H1 (cell line): ENCODE measurements at regions not wholly inside any gene's neighbourhood (a gene's known extent, or its start where the extent isn't known, plus 50 kb on each side); places are given as distances from the start of the nearest gene placed in this dataset.

Source experiments
- CTCF ChIA-PET: fragments of 300-600 bp; sonication (Branson Sonifier 250); formaldehyde crosslinking; loops from one replicate; lab custom pipeline; 2021; ENCODE audit not compliant: partially characterized antibody; lab: Charles Lee
- POLR2A ChIA-PET: fragments of 300-600 bp; sonication (Branson Sonifier 250); formaldehyde crosslinking; loops from one replicate; lab custom pipeline; 2021; ENCODE audit warnings: inconsistent platforms; ENCODE audit not compliant: partially characterized antibody; lab: Charles Lee
- DNase-seq, 2 experiments: peaks; one replicate each; pipeline versions ENCODE4 v3.0.0 to v3.0.0-alpha.2; 2010 to 2022; ENCODE audit warnings: low spot score in 2 of 2, low read depth in 1 of 2, mixed read lengths in 1 of 2
- FAIRE-seq: peaks from 2 replicates; lab custom pipeline; 2011; peaks lifted over from hg19 to GRCh38; lab: Jason Lieb, UNC
- H2AFZ ChIP-seq: 2 replicates; pipeline ENCODE4 v1.8.1; 2012; ENCODE audit warnings: low read length, inconsistent platforms
- H2AK5ac ChIP-seq: 2 replicates; pipeline ENCODE4 v1.6.1; 2013; ENCODE audit warnings: low read depth, low read length
- H2BK120ac ChIP-seq: replicated peaks from 2 replicates; pipeline ENCODE3; 2013; ENCODE audit warnings: low read depth, low read length, inconsistent platforms
- H2BK12ac ChIP-seq: 2 replicates; pipeline ENCODE4 v1.6.1; 2013; ENCODE audit warnings: low read depth, low read length
- H2BK15ac ChIP-seq: 2 replicates; pipeline ENCODE4 v1.6.1; 2013; ENCODE audit warnings: low read length
- H2BK20ac ChIP-seq: 2 replicates; pipeline ENCODE4 v1.6.1; 2013; ENCODE audit warnings: low read length
- H2BK5ac ChIP-seq: 2 replicates; pipeline ENCODE4 v1.6.1; 2013; ENCODE audit warnings: low read depth, low read length
- H3K14ac ChIP-seq: 2 replicates; pipeline ENCODE4 v1.6.1; 2013; ENCODE audit warnings: inconsistent platforms; ENCODE audit not compliant: insufficient read length
- H3K18ac ChIP-seq: 2 replicates; pipeline ENCODE4 v1.6.1; 2013; ENCODE audit warnings: low read length; ENCODE audit errors: extremely low read depth
- H3K23ac ChIP-seq: 2 replicates; pipeline ENCODE4 v1.6.1; 2013; ENCODE audit warnings: inconsistent platforms; ENCODE audit not compliant: insufficient read length
- H3K23me2 ChIP-seq: 2 replicates; pipeline ENCODE4 v1.6.1; 2013; ENCODE audit warnings: low read depth, low read length
- H3K27ac ChIP-seq: 2 replicates; pipeline ENCODE4 v1.6.1; 2011; ENCODE audit warnings: low read depth, low read length, inconsistent platforms
- H3K27me3 ChIP-seq, 4 experiments: replicated peaks in 1 of 4; 1 replicate in 1 of 4; 2 replicates in 3 of 4; pipeline versions ENCODE4 v1.6.1 to v1.8.1; 2011 to 2013; ENCODE audit warnings: low read length in 3 of 4, mild to moderate bottlenecking in 3 of 4, inconsistent platforms in 2 of 4, mixed read lengths in 2 of 4, moderate library complexity in 1 of 4; ENCODE audit not compliant: control insufficient read depth in 3 of 4, insufficient read depth in 3 of 4; ENCODE audit errors: extremely low read depth in 1 of 4
- H3K36me3 ChIP-seq, 4 experiments: 2 replicates each; pipeline versions ENCODE4 v1.6.1 to v1.8.1; 2011 to 2013; ENCODE audit warnings: mild to moderate bottlenecking in 4 of 4, low read length in 3 of 4, moderate library complexity in 2 of 4, control low read depth in 1 of 4, inconsistent platforms in 1 of 4; ENCODE audit not compliant: insufficient read depth in 4 of 4, control insufficient read depth in 2 of 4
- H3K4ac ChIP-seq: replicated peaks from 2 replicates; pipeline ENCODE3; 2013; ENCODE audit warnings: low read length, low read depth, mixed read lengths, inconsistent platforms; ENCODE audit not compliant: insufficient read length
- H3K4me1 ChIP-seq, 4 experiments: replicated peaks in 1 of 4; 1 replicate in 1 of 4; 2 replicates in 3 of 4; pipeline versions ENCODE4 v1.6.1 to v1.8.1; 2011 to 2013; ENCODE audit warnings: low read length in 3 of 4, inconsistent platforms in 2 of 4, mixed read lengths in 1 of 4; ENCODE audit not compliant: insufficient read depth in 4 of 4, control insufficient read depth in 3 of 4
- H3K4me2 ChIP-seq, 2 experiments: 2 replicates each; pipeline versions ENCODE4 v1.6.1 to v1.8.1; 2011 to 2013; ENCODE audit warnings: low read depth in 2 of 2, low read length in 2 of 2, control low read depth in 1 of 2, inconsistent platforms in 1 of 2, mild to moderate bottlenecking in 1 of 2; ENCODE audit not compliant: insufficient read depth in 1 of 2
- H3K4me3 ChIP-seq, 4 experiments: fragments of 200-600, 300-600 bp in 1 of 4; sonication (generic), shearing (Covaris generic), sonication (Bioruptor Twin) in 1 of 4; 2 replicates each; pipeline versions ENCODE4 v1.5.1 to v1.8.1; 2011 to 2016; ENCODE audit warnings: low read length in 4 of 4, low read depth in 3 of 4, control low read depth in 2 of 4, inconsistent platforms in 2 of 4, mild to moderate bottlenecking in 2 of 4, mixed read lengths in 1 of 4, moderate library complexity in 1 of 4; ENCODE audit not compliant: insufficient read depth in 2 of 4; ENCODE audit errors: extremely low read depth in 1 of 4
- H3K56ac ChIP-seq: replicated peaks from 2 replicates; pipeline ENCODE3; 2013; ENCODE audit warnings: low read depth, mild to moderate bottlenecking, mixed read lengths, low read length, inconsistent platforms; ENCODE audit not compliant: insufficient read length
- H3K79me1 ChIP-seq: 2 replicates; pipeline ENCODE4 v1.6.1; 2013; ENCODE audit warnings: low read depth, low read length, control low read depth
- H3K79me2 ChIP-seq, 2 experiments: 2 replicates each; pipeline versions ENCODE4 v1.6.1 to v1.8.1; 2012 to 2013; ENCODE audit warnings: low read length in 2 of 2, mild to moderate bottlenecking in 2 of 2, inconsistent platforms in 1 of 2; ENCODE audit not compliant: insufficient read depth in 2 of 2, control insufficient read depth in 1 of 2
- H3K9ac ChIP-seq, 4 experiments: replicated peaks in 1 of 4; 1 replicate in 1 of 4; 2 replicates in 3 of 4; pipeline versions ENCODE4 v1.6.1 to v1.8.1; 2011 to 2013; ENCODE audit warnings: low read depth in 3 of 4, low read length in 3 of 4, control low read depth in 2 of 4, mild to moderate bottlenecking in 2 of 4, moderate library complexity in 2 of 4, inconsistent platforms in 1 of 4; ENCODE audit errors: extremely low read depth in 1 of 4
- H3K9me3 ChIP-seq, 2 experiments: 2 replicates each; pipeline versions ENCODE4 v1.6.1 to v1.8.1; 2012 to 2013; ENCODE audit warnings: mild to moderate bottlenecking in 2 of 2, moderate library complexity in 2 of 2, control low read depth in 1 of 2, inconsistent platforms in 1 of 2, low read depth in 1 of 2, low read length in 1 of 2, mixed read lengths in 1 of 2; ENCODE audit not compliant: insufficient read depth in 2 of 2
- H4K20me1 ChIP-seq, 2 experiments: replicated peaks in 1 of 2; 2 replicates each; pipeline versions ENCODE3 to v1.8.1; 2011 to 2013; ENCODE audit warnings: inconsistent platforms in 2 of 2, low read length in 2 of 2, mild to moderate bottlenecking in 1 of 2; ENCODE audit not compliant: insufficient read depth in 2 of 2, control insufficient read depth in 1 of 2
- H4K5ac ChIP-seq: 2 replicates; pipeline ENCODE4 v1.6.1; 2013; ENCODE audit warnings: low read length, low read depth, mixed read lengths, inconsistent platforms; ENCODE audit not compliant: insufficient read length
- H4K8ac ChIP-seq: 2 replicates; pipeline ENCODE4 v1.8.0; 2013; ENCODE audit warnings: mild to moderate bottlenecking, moderate library complexity, low read length, inconsistent platforms; ENCODE audit not compliant: insufficient read depth; ENCODE audit errors: extremely low read depth
- H4K91ac ChIP-seq: replicated peaks from 2 replicates; pipeline ENCODE3; 2013; ENCODE audit warnings: low read length, mixed read lengths, inconsistent platforms; ENCODE audit not compliant: insufficient read length
- CBX8 ChIP-seq: fragments of 300-800, 300-1000 bp; sonication (generic); IDR thresholded peaks from 2 replicates; pipeline ENCODE4 v1.7.1; 2016; ENCODE audit warnings: low read depth, low read length, borderline replicate concordance
- CTCF ChIP-seq, 3 experiments: IDR thresholded peaks; 1 replicate in 2 of 3; 2 replicates in 1 of 3; pipeline versions ENCODE4 v1.5.1 to v1.6.1; 2011; ENCODE audit warnings: low read length in 3 of 3, mild to moderate bottlenecking in 3 of 3, inconsistent platforms in 2 of 3, low read depth in 1 of 3, moderate library complexity in 1 of 3; ENCODE audit not compliant: insufficient read depth in 1 of 3; ENCODE audit errors: control extremely low read depth in 1 of 3
- RAD21 ChIP-seq, 2 experiments: IDR thresholded peaks in 1 of 2; conservative IDR thresholded peaks in 1 of 2; 2 replicates each; pipeline ENCODE4 v1.6.1; 2011; ENCODE audit warnings: low read depth in 2 of 2, low read length in 2 of 2, improper control_type of control experiment in 1 of 2, inconsistent platforms in 1 of 2, mild to moderate bottlenecking in 1 of 2, moderate library complexity in 1 of 2
- WGBS, 2 experiments: shearing (Covaris generic) in 1 of 2; methylation state at CpG; one replicate each; pipeline versions ENCODE4 v1.1.6 to v1.1.7; 2013 to 2015; ENCODE audit warnings: low lambda C conversion rate in 2 of 2, mixed read lengths in 2 of 2, inconsistent platforms in 1 of 2, low coverage in 1 of 2, missing lambda C conversion rate in 1 of 2; ENCODE audit not compliant: insufficient replicate concordance in 2 of 2, insufficient coverage in 1 of 2, insufficient read length in 1 of 2; ENCODE audit errors: extremely low coverage in 1 of 2, missing lambda C conversion rate in 1 of 2; 5-methylcytosine and 5-hydroxymethylcytosine counted together

GRCh38 chr6:138036111-138036510, 71.1 kb downstream of the PERP start:
- H4K91ac ChIP-seq, result no peak overlapping the region
- FAIRE-seq (no peak), DNase-seq (no peak)
- no peaks in the 10 kb centered on the region for H3K79me2 ChIP-seq
- no peak overlapping the region for H4K8ac ChIP-seq
- no peak overlapping the region for H3K14ac ChIP-seq
- H3K4me2 ChIP-seq, result no peak overlapping the region
- no peaks in the 10 kb centered on the region for H3K4me1 ChIP-seq
- H2AFZ ChIP-seq, result no peak overlapping the region
- H4K5ac ChIP-seq, result no peak overlapping the region
- H3K56ac ChIP-seq, result no peak overlapping the region
- no peak overlapping the region for H3K4ac ChIP-seq
- no peak overlapping the region for H2BK120ac ChIP-seq
- H3K9ac ChIP-seq, result no peak overlapping the region
- no peaks in the 10 kb centered on the region for H3K27me3 ChIP-seq
- H2BK12ac ChIP-seq, result no peak overlapping the region
- no peak overlapping the region for H2BK5ac ChIP-seq
- CTCF ChIA-PET, result interaction anchor here (1.1 to 1.8 kb wide), 3 partner anchors 8 to 79 kb away, joined by 3 to 4 read pairs (median 4); no protein-coding TSS in a partner anchor
- POLR2A ChIA-PET, result no interaction called here
- peak; percentile 40 to 50 for TF ChIP-seq RAD21 (IDR thresholded peaks at IDR 0.05 in 1 of 2, conservative IDR thresholded peaks at IDR 0.05 in 1 of 2; ENCODE audit: low read depth in 2 of 2, low read length in 2 of 2)
- TF ChIP-seq CBX8, result no peak
- peak in 2 of 3 experiments; percentile 19 to 36; a peak in 2 of 4 replicates for TF ChIP-seq CTCF (IDR thresholded peaks at IDR 0.05; ENCODE audit: control extremely low read depth in 1 of 3, insufficient read depth in 1 of 3, low read depth in 1 of 3, low read length in 3 of 3)
- H3K23ac ChIP-seq, result no peak overlapping the region
- H2AK5ac ChIP-seq, result no peak overlapping the region
- no peaks in the 10 kb centered on the region for H3K23me2 ChIP-seq
- H3K36me3 ChIP-seq, result no peaks in the 10 kb centered on the region
- H3K4me3 ChIP-seq, result no peak overlapping the region
- no peaks in the 10 kb centered on the region for H4K20me1 ChIP-seq
- 72% methylated on average over 5 of the region's 5 CpGs; no CpG with 5 or more reads in 1 of the 2 experiments for WGBS, 2 experiments
- no peaks in the 10 kb centered on the region for H3K9me3 ChIP-seq
- H2BK20ac ChIP-seq, result no peak overlapping the region
- no peak overlapping the region for H3K18ac ChIP-seq
- H3K79me1 ChIP-seq, result no peaks in the 10 kb centered on the region
- H2BK15ac ChIP-seq, result no peak overlapping the region
- H3K27ac ChIP-seq, result no peak overlapping the region
